ENCODE measurements at regions not wholly inside any gene's neighbourhood (a gene's known extent, or its start where the extent isn't known, plus 50 kb on each side); places are given as distances from the start of the nearest gene placed in this dataset.

- TF ChIP-seq POLR2A (IDR thresholded peaks at IDR 0.05) (no peak), CTCF (IDR thresholded peaks at IDR 0.05) (no peak)
Observed at GRCh38 chr9:108489567-108489966, 366.2 kb downstream of the ACTL7B start.
